Hippocampal formation (tissue), 2 donors: ENCODE measurements at regions not wholly inside any gene's neighbourhood (a gene's known extent, or its start where the extent isn't known, plus 50 kb on each side); places are given as distances from the start of the nearest gene placed in this dataset.

Experiments
- DNase-seq, 2 donors: peaks; one replicate each; lab custom pipeline; 2025; lab: John Stamatoyannopoulos, UW

DNA sequence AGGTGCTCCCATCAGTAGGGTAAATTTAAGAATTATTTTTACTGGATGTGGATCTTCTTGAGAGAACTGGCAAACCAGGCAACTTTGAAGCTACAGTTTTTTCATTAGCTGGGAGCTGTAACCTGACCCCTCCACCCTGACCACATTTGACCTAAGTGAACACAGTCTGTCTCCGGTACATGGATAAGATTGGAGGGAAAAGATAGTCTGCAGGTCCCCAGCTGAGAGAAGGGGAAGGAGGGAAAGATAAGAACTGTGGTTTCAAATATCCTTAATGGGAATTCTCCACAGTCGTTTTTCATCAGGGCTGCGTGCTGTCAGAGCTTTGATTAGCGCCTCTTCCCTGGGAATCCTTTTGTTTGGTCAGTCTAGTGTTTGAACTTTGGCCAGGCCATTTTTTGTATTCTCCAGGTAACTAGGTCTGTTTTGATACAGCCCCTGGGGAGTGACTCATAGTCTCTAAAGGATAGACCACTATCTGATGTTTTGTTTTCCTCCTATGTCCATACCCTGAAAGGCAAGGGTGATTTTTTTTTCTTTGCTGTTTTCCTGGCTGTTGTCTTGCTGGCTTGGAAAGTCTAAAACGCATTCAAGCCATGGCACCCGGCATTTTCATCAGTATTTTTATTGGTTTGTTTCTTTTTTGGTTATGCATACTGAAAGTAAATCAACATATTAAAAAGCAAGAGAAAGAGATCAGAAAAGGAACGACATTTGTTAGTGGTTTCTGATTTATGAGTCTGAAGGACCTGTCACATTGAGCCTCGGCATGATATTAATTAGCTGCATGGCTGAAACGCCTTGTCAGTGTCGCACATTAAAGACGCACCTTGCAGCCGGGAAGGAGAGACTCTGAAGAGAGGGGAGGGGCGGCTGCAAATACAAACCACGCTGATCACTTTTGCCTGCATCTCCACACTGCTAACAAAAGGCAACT, 183.4 kb upstream of the FN1 start:
- DNase-seq: no peak

DNA sequence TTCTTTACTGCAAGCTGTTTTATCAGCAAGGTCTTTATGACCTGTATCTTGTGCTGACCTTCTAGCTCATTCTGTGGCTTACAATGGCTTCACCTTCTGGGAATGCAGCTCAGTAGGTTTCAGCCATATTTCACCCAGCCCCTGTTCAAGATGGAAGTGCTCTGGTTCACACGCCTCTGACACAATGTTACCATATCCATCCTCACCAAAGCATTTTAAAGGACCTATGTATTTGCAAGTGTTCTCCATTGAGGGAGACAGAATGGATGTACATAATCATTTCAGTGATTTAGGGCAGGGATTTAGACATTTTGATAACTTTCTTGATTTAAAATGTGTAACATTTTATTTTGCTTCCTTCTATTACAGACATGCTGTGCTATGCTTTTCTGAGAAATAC, 182.3 kb upstream of the FN1 start:
- DNase-seq: no peak

DNA sequence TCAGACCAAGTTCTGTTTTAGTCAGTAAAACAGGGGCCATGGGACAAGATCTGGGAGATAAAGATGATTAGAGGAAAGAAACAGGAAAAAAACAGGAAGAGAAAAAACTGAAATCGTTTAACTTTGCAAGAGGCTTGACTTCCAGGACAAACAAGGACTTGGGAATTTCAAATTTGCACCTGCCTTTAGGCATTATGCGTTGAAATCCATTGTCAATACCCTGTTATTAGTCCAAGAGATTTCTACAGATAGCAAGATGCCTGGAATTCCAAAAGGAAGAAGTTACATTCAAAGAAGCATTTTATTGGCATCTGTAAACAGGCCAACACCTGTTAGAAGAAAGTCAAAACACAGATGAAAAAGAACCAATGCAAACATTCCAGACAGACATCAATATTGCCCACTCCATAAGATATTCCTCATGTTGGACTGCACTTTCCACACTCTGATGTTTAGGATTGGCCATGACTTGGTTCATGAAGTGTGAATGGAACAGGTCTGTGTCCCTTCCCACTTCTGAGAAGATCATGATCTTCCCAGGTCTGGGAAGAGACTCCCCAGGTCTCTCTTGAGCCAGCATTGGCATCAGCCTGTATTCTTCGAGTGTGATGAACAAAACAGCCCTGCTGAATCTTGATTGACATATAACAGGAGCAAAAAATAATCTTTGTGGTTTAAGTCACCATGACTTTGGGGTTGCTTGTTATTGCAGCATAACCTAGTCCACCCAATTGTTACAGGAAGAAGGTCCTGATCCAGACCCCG, 181.4 kb upstream of the FN1 start:
- no peak for DNase-seq

DNA sequence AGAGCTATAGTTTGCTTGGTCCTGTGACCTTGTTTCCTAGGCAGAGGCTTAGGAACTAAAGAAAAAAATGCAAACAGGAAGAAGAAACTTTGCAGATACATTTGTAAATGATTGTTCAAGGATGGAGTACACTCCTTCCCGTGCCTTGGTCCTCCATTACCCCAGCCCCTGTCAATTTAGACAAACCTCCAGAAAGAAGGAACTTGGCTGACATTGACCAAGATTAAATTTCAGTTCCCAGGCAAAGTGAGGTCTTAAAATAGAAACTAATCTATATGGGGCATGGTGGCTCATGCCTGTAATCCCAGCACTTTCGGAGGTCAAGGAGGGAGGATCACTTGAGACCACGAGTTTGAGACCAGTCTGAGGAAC, 179.9 kb upstream of the FN1 start:
- no peak for DNase-seq

DNA sequence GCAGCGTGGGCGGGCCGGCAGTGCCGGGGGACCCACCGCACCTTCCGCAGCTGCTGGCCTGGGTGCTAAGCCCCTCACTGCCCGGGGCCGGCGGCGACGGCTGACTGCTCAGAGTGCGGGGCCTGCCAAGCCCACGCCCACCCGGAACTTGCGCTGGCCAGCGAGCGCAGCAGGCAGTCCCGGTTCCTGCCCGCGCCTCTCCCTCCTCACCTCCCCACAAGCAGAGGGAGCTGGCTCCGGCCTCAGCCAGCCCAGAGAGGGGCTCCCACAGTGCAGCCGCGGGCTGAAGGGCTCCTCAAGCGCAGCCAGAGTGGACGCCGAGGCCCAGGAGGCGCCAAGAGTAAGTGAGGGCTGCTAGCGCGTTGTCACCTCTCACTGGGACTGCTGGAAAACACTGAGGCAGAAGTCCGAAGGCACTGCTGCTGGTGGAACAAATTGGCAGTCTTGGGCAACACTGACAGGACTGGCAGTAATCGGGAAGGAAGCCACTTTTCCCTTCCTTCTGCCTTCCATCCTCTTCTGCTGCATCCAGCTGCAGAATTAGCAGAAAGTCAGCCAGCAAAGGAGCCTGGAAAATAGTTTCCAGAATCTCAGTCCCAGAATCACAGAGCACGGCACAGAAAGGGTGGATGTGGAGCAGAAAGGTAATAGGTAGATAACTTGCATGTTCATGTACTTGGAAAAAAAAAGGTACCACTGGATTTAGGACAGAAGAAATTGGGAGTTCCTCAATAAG, 179.4 kb upstream of the FN1 start:
- no peak for DNase-seq

DNA sequence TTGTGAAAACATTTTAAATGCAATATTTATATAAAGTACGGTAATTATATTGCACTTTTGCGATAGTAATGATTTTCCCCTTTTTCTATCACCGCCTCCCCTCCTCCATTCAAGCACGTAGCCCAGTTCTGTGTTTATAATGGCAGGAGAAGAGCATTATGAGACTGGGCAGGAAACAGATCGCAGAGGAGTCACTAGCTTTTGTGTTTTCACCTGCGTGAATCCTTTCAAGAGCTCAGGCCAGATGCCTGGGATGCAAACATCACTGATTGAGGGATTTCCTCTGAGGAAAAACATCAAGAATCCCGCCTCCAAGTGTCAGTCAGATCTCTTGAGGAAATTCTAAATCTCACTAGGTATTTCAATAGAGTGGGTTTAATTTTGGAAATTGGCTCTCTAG, 178.4 kb upstream of the FN1 start:
- no peak for DNase-seq

DNA sequence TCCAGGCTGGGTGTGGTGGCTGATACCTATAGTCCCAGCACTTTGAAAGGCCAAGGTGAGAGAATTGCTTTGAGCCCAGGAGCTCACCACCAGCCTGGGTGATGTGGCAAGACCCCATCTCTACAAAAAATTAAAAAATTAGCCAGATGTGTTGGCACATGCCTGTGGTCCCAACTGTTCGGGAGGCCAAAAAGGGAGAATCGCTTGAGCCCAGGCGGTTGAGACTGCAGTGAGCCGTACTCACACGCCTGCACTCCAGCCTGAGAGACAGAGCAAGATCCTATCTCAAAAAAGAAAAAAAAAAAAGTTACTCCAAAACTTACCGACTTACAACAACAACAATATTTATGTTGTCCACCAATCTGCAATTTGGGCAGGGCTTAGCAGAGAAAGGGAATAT, 178.0 kb upstream of the FN1 start:
- DNase-seq: no peak

DNA sequence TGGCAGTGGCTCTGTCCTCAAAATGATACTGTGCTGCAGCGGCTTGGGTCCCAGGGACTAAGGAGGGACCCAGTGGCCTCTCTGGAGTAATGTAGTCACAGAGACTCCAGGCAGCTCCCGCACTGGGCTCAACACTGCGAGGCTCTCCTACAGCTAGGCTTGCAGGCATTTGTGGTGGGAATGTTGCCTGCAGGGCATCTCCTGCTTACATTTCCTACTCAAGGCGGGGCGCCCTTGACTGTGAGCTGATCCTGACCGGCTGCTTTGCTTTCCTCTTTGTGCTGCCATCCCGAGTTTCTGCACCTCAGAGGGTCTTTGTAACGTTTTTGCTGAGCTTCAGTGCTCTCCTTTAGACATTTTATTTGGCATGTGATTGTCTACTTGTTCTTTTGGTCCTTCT, 177.4 kb upstream of the FN1 start:
- no peak for DNase-seq

DNA sequence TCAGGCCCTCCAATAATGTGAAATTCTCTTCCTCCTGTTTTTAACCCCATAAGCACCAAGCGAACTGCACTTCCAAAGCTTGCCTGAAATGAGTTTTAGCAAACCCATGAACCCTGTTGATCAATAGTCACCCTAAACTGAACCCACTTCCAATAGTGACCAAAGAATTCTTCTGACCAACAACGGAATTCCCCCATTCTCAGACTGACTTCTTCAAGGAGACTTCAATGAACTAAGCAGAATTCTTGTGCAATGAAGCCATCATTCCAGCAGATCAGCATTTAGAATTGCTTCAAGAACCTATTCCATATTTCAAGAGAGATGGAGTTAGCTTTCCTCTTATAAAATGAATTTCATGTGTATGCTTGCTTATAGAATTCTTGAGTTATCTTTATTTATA, 176.9 kb upstream of the FN1 start:
- DNase-seq: no peak

DNA sequence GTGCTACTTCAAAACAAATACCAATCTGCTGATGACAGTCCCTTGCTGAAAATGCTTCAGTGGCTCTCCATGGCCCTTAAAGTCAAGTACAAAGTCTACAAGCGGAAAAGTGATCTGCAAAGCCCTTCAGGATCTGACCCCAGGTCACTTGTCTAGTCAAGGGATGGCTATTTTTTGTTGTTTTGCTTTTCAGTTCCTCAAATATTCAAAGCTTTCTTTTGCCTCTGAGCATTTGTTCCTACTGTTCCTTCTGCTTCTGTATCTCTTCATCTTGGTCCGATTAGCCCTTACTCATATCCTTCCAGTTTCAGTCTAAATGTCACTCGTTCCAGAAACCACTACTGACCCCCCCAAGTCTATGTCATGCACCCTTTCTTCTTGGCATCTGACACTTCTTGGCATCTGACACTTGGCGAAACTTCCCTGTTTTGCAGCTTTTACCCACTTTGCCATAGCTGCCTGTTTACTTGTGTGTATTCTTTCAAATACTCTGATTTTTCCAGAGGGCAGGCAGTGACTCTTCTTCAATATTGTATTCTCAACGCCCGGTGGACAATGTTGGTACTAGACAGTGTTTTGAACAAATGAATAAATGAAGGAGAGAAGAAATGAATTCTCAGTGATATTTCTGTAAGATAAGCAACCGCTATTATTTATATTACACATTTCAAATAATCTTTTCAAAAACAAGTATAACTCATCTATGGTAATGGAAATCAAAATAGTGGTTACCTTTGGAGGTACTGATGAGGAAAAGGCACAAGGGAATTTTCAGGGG, 175.9 kb upstream of the FN1 start:
- DNase-seq: no peak

DNA sequence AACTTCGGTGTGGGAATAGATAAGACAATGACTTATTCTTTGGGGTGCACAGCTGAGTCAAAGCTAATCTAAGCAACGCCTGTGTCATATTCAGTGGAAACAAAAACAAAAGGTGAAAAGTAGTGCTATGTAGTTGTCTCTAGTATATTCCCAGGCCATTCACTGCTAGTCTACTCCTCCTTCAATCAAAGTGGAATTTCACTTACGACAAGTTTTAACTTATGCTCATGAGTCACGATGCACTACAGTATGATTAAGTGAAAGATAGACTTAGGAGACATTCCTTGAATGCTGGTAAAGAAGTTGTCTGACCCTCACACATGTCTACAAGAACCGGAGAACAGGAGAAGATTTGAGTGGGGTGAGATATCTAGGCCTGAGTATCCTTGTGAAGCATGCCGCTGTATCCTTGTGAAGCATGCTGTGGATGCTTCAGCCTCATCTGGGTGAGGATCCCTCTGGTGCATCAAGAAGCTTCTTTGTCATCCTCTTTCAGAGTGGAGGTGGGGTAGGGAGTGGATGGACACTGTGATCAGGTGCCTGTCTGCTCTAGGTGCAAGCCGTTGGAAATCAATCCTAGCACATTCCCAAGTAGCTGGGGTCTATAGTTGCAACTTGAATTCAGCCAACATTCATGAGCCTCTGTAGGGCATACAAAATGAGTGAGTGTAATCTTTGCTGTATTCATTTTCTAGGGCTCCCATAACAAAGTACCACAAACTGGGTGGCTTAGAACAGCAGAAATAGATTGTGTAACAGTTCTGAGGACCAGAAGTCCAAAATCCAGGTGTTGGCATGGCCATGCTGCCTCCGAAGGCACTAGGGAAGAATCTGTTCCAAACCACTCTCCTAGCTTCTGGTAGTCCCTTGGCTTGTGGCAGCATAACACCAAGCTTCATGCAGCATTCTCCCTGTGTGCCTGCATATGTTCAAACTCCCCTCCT, 173.5 kb upstream of the FN1 start:
- DNase-seq: no peak

DNA sequence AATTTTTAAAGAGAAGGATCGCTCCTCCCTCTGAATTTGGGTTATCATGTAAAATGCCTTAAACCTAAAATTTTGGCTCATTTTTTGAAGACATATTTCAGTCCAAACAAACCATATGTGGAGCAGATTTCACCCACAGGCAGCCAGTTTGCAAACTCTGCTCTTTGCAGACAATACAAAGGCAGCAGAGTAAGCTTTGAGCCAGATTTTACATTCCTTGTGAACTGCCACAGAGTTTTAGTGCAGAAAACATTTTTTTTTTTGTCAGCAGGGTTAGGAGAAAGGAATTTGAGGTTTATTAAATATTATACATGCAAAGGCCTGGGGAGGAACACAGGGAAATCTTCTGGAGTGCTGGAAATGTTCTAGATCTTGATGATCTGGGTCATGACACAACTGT, 171.9 kb upstream of the FN1 start:
- no peak for DNase-seq

DNA sequence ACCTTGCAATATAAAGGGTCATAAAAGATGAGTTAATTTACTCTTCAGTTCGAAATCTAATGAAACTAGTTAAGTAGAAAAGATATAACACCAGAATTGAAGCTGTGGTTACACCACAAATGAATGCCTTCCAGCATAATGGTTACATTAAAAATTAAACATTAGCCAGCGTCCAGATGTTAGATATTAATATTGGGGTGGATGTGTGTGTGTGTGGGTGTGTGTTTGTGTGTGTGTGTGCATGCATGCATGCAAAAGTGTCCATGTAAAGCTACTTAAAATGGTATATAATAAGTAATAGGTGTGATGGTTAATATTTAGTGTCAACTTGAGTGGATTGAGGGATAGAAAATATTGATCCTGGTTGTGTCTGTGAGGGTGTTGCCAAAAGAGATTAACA, 170.4 kb upstream of the FN1 start:
- no peak for DNase-seq

DNA sequence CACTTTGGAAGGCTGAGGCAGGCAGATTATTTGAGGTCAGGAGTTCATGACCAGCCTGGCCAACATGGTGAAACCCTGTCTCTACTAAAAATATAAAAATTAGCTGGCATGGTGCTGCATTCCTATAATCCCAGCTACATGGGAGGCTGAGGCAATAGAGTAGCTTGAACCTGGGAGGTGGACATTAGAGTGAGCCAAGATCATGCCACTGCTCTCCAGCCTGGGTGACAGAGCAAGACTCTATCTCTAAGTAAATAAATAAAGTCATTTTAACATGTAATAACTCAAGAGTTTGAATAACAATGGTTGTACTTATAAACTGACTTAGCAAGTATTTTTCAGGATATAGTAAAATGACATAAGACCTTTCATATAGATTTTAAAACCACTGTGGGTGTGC, 169.3 kb upstream of the FN1 start:
- DNase-seq: no peak

DNA sequence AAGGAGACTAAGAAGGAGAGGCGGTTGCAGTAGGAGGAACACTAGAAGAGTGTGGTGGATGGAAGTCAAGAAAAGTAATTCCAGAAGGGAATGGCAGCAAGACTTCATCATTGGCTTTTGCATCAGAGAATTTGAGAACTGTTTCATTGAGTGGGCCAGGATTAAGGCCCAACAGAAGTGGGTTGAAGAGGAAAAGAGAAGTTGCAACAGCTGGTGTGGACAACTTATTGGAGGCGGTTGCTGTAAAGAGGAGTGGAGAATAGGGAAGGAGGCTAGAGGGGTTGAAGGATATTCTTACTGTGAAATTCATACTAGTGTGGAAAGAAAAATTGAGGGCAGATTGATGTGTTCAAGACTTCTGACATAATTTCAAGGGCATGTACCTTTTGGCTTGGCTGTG, 168.7 kb upstream of the FN1 start:
- DNase-seq: no peak

DNA sequence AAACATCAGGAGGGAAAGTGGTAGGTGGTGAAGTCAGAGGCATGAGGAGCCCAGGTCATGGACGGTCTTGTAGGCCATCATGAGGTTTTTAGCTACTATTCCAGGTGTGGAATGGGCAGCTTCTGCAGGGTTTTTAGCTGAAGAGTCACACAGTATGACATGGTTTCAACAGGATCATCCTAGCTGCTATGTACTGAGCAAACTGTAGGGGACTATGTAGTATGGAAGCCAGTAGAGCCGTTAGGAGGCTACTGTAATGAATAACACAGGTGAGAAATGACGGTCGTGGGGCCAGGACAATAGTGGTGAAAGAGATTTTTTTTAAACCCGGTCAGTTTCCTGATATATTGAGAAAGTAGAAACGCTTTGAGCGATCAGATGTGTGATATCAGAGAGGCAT, 167.6 kb upstream of the FN1 start:
- DNase-seq: no peak

DNA sequence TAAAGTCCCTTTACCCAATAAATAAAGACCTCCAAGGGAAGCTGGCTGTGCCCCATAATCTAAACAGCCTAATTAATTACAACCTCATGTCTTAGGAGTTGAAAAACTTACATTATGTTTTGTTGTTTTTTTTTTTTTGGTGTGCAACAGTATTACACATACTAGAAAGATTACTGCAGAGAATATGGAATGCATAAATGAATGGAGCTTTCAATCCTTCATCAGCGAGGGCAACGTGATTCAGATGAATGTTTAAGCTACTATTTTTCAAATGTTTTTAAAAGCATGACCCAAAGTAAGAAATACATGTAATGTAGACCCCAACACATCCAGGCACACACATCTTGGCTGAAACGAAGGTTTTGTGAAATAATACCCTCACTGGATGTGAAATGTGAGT, 167.1 kb upstream of the FN1 start:
- no peak for DNase-seq

DNA sequence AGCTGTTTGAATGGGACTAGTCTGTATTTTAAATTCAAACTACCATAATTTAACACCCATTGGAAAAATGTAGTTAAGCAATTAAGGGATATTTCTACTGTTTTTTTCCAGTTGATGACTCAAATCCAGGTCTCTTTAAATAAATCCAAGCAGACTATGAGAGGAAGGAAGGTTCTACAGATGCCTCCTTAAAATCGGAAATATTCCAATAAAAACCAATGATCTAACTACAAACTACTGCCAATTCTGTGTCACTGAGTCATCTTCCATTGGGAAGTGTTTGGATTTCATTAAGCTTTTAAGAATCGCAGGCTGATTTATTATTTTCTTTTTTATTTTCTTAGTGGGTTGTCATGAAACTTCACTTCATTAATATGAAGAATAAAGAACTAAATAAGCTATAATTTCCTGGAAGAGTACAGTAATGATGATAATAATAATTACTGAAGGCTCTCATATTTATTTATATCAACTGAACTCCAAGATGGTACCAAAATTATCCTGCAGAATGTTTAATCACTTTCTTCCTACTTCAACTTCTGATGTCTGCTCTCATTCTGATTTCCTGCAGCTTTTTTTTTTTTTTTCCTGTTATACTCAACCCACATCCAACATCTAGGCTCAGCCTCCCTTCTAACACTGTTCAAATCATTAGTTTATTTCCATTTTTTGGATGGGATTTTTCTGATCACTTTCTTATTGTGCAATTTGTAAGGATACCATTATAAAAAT, 166.3 kb upstream of the FN1 start:
- no peak for DNase-seq

DNA sequence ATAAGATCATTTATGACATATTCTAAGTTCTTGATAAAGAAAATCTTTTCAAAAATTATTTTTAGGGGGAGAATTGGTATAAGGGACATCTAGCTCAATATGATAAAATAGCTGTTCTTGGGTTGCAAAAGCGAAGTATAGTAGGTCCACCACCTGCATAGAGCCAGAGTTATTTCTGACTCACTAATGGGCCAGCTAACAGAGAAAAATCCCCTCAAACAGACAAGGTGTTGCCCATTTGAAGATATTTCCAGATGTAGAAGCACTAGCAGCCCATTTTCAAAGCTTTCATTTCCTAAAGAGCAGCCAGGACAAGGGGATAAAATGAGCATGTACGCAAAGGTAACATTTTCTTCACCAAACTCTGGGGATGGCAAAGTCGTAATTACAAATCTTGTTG, 165.7 kb upstream of the FN1 start:
- DNase-seq: no peak

DNA sequence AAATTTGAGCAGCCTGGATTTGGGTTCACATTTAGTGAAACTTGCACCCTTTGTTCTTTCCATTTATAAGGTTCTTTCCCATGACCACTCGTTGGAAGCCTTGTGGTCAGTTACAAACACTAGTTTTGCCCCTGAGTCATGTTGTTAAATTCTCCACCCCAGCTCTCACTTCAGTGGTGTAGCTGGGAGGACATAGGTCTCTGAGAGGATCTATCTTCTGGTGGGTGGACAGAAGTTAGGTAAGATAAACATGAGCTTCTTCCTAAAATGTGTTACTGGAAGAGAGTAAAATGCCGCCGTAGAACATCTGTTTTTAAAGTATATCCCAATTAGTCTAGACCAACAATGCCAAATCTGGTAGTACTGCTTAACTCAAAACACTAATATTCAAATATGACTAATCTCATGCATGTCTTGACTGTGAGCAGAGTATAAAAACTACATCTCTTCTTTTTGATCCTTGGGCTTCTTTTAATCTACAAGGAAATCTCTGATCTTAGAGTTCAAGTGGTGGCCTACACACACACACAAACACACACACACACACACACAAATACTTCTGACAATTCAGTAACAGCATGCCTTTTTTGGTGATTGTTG, 162.6 kb upstream of the FN1 start:
- DNase-seq: no peak
